ENCODE measurements at regions not wholly inside any gene's neighbourhood (a gene's known extent, or its start where the extent isn't known, plus 50 kb on each side); places are given as distances from the start of the nearest gene placed in this dataset.

DNA sequence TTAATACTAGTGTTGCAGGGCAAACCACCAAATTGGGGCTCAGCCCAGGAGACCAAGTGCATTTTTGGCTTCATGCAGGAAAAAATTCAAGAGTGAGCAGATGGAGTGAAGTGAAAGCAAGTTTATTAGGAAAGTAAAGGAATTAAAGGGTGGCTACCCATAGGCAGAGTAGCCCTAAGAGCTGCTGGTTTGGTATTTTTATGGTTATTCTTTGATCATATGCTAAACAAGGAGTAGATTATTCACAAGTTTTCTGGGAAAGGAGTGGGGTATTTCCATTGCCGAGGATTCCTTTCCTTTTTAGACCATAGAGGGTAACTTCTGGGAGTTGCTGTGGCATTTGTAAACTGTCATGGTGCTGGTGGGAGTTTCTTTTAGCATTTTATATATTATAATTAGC is 459.0 kb downstream of the KLF5 start:
- no peak overlapping the region for H3K9ac ChIP-seq (ENCODE audit: low read depth, low read length)
- no peaks in the 10 kb centered on the region for H3K4me1 ChIP-seq (ENCODE audit: control insufficient read depth, insufficient read depth, low read length)
- no peak overlapping the region for H3K4me2 ChIP-seq (ENCODE audit: low read length)
- no peak overlapping the region for H3K4me3 ChIP-seq (ENCODE audit: low read length)
- no peaks in the 10 kb centered on the region for H3K9me3 ChIP-seq (replicated peaks; ENCODE audit: low read length)
- no peaks in the 10 kb centered on the region for H3K36me3 ChIP-seq (ENCODE audit: insufficient read depth, low read length)
- H3K27me3 ChIP-seq (ENCODE audit: control insufficient read depth, insufficient read depth, low read length), result no peaks in the 10 kb centered on the region

DNA sequence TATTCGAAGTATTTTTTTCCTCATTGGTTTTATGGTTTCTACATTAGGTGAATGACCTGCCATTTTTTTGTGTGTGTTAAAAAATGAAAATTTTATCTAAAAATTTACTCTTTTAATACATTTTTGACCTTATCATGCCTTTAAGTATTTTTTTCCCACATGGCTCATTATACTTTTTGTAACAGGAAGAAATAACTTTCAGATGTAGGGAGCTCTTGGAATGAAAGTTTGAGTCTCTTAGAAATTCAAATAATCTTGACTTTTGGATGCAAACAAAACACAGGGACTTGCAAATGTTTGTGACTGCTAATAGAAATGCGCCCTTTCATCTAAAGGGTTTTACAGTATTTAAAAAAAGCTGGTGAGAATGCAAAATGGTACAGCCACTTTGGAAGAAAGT is 457.9 kb downstream of the KLF5 start:
- Histone ChIP-seq H3K36me3 (ENCODE audit: insufficient read depth, low read length) (no peaks in the 10 kb centered on the region), H3K9me3 (replicated peaks; ENCODE audit: low read length) (no peaks in the 10 kb centered on the region), H3K27me3 (ENCODE audit: control insufficient read depth, insufficient read depth, low read length) (no peaks in the 10 kb centered on the region), H3K4me1 (ENCODE audit: control insufficient read depth, insufficient read depth, low read length) (no peaks in the 10 kb centered on the region), H3K4me3 (ENCODE audit: low read length) (no peak overlapping the region), H3K9ac (ENCODE audit: low read depth, low read length) (no peak overlapping the region), H3K4me2 (ENCODE audit: low read length) (no peak overlapping the region)

GRCh38 chr13:73514208-73514607 is 455.4 kb downstream of the KLF5 start:
- Histone ChIP-seq H3K9me3 (replicated peaks; ENCODE audit: low read length) (no peaks in the 10 kb centered on the region), H3K27me3 (ENCODE audit: control insufficient read depth, insufficient read depth, low read length) (no peaks in the 10 kb centered on the region), H3K36me3 (ENCODE audit: insufficient read depth, low read length) (no peaks in the 10 kb centered on the region), H3K4me2 (ENCODE audit: low read length) (no peak overlapping the region), H3K4me1 (ENCODE audit: control insufficient read depth, insufficient read depth, low read length) (no peaks in the 10 kb centered on the region), H3K4me3 (ENCODE audit: low read length) (no peak overlapping the region), H3K9ac (ENCODE audit: low read depth, low read length) (no peak overlapping the region)

GRCh38 chr13:73513751-73514150 is 454.9 kb downstream of the KLF5 start:
- H3K4me3 ChIP-seq (ENCODE audit: low read length), result no peak overlapping the region
- no peaks in the 10 kb centered on the region for H3K27me3 ChIP-seq (ENCODE audit: control insufficient read depth, insufficient read depth, low read length)
- no peak overlapping the region for H3K9ac ChIP-seq (ENCODE audit: low read depth, low read length)
- no peaks in the 10 kb centered on the region for H3K36me3 ChIP-seq (ENCODE audit: insufficient read depth, low read length)
- H3K9me3 ChIP-seq (replicated peaks; ENCODE audit: low read length), result no peaks in the 10 kb centered on the region
- no peaks in the 10 kb centered on the region for H3K4me1 ChIP-seq (ENCODE audit: control insufficient read depth, insufficient read depth, low read length)
- H3K4me2 ChIP-seq (ENCODE audit: low read length), result no peak overlapping the region

DNA sequence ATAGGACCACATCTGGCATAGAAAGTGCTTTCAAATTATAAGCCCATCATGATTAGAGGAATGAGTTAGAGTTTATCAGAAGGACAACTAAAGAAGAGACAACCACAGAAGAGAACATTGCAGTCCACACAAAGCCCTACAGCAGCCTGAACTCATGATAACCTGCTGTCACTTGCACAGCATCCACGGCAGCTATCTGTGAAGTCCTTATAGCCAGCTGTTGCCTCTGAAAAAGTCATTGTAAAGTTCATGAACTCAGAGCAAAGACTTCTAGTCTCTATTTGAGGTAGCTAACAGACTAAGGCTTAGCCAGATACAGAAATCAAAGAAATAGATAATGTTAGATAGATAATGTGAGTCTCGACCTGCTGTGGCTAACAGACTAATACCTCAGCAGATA is 450.0 kb downstream of the KLF5 start:
- no peak overlapping the region for H3K4me2 ChIP-seq (ENCODE audit: low read length)
- no peaks in the 10 kb centered on the region for H3K4me1 ChIP-seq (ENCODE audit: control insufficient read depth, insufficient read depth, low read length)
- H3K36me3 ChIP-seq (ENCODE audit: insufficient read depth, low read length), result no peaks in the 10 kb centered on the region
- no peaks in the 10 kb centered on the region for H3K27me3 ChIP-seq (ENCODE audit: control insufficient read depth, insufficient read depth, low read length)
- H3K9ac ChIP-seq (ENCODE audit: low read depth, low read length), result no peak overlapping the region
- no peaks in the 10 kb centered on the region for H3K9me3 ChIP-seq (replicated peaks; ENCODE audit: low read length)
- H3K4me3 ChIP-seq (ENCODE audit: low read length), result no peak overlapping the region

- Histone ChIP-seq H3K9me3 (replicated peaks; ENCODE audit: low read length) (no peaks in the 10 kb centered on the region), H3K27me3 (ENCODE audit: control insufficient read depth, insufficient read depth, low read length) (no peaks in the 10 kb centered on the region), H3K36me3 (ENCODE audit: insufficient read depth, low read length) (no peaks in the 10 kb centered on the region), H3K4me3 (ENCODE audit: low read length) (no peak overlapping the region), H3K4me2 (ENCODE audit: low read length) (no peak overlapping the region), H3K9ac (ENCODE audit: low read depth, low read length) (no peak overlapping the region), H3K4me1 (ENCODE audit: control insufficient read depth, insufficient read depth, low read length) (no peaks in the 10 kb centered on the region)
Observed at GRCh38 chr13:73505376-73505890, 446.6 kb downstream of the KLF5 start.

- Histone ChIP-seq H3K9me3 (replicated peaks; ENCODE audit: low read length) (no peaks in the 10 kb centered on the region), H3K27me3 (ENCODE audit: control insufficient read depth, insufficient read depth, low read length) (no peaks in the 10 kb centered on the region), H3K4me3 (ENCODE audit: low read length) (no peak overlapping the region)
Observed at GRCh38 chr13:73499695-73500094, 440.9 kb downstream of the KLF5 start.

DNA sequence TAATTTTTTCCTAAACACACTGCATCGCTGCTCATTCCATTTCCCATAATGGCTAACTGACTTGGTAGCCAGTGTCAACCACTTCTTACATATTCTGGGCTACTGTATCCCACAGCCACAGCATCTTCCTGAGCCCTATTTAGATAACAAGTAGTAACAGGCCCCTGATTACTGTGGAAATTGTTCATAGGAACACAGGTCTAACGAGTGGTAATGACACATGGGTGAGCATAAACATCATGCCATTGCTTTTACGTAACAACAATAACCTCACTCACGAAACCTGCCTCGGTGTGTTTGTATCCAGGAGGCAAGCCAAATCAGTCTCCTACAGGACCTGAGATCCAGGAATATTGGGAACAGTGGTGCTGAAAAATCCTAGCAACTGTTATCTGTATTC is 438.6 kb downstream of the KLF5 start:
- H3K4me3 ChIP-seq (ENCODE audit: low read length), result no peak overlapping the region
- H3K36me3 ChIP-seq (ENCODE audit: insufficient read depth, low read length), result no peaks in the 10 kb centered on the region

More at GRCh38 chr13:73499695-73500094, 440.9 kb downstream of the KLF5 start:
- H3K4me2 ChIP-seq (ENCODE audit: low read length), result no peak overlapping the region
- H3K4me1 ChIP-seq (ENCODE audit: control insufficient read depth, insufficient read depth, low read length), result peaks cover 2% of the 10 kb centered on the region
- no peak overlapping the region for H3K9ac ChIP-seq (ENCODE audit: low read depth, low read length)
- no peaks in the 10 kb centered on the region for H3K36me3 ChIP-seq (ENCODE audit: insufficient read depth, low read length)

DNA sequence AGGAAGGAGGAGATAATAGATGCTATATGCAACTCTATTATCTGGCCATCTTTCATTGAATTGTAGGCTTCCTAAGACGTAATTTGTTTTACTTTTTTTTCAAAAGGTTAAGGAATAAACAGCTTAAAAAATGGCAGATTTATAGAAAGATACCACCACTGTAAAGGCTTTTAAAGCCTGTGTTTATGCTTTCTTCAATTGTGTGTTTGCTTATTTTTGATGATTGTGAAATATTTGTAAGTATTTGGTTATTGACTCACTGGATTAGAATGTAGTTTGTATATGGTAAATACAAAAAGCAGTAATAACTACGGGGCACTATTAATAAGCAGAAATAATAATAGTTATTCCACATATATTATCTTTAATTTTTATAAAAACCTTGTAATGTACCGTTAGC is 437.9 kb downstream of the KLF5 start:
- Histone ChIP-seq H3K4me1 (ENCODE audit: control insufficient read depth, insufficient read depth, low read length) (peaks cover 15% of the 10 kb centered on the region), H3K9me3 (replicated peaks; ENCODE audit: low read length) (no peaks in the 10 kb centered on the region), H3K9ac (ENCODE audit: low read depth, low read length) (no peak overlapping the region), H3K4me3 (ENCODE audit: low read length) (no peak overlapping the region), H3K36me3 (ENCODE audit: insufficient read depth, low read length) (no peaks in the 10 kb centered on the region), H3K4me2 (ENCODE audit: low read length) (no peak overlapping the region), H3K27me3 (ENCODE audit: control insufficient read depth, insufficient read depth, low read length) (no peaks in the 10 kb centered on the region)

More for the DNA sequence above, 438.6 kb downstream of the KLF5 start:
- Histone ChIP-seq H3K9ac (ENCODE audit: low read depth, low read length) (no peak overlapping the region), H3K4me2 (ENCODE audit: low read length) (no peak overlapping the region), H3K4me1 (ENCODE audit: control insufficient read depth, insufficient read depth, low read length) (peaks cover 12% of the 10 kb centered on the region), H3K27me3 (ENCODE audit: control insufficient read depth, insufficient read depth, low read length) (no peaks in the 10 kb centered on the region), H3K9me3 (replicated peaks; ENCODE audit: low read length) (no peaks in the 10 kb centered on the region)

DNA sequence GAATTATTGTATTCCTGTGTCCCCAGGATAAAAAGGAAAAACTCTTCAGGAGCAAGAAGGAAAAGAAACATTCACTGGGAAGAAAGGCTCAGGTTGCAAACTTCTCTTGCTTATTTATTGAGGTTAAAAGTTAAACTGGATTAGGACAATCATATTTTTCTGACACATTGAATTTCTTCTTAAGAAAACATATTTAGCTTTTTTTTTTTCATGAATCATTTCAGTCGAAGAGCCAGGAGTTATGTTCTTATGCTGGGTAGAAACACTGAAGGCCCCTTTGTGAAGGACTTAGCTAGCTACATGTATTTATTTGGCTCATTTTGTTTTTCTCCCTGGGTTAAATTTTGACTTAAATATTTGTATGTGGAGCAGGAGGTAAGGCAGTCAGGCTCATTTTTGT is 434.0 kb downstream of the KLF5 start:
- Histone ChIP-seq H3K4me3 (ENCODE audit: low read length) (no peak overlapping the region), H3K36me3 (ENCODE audit: insufficient read depth, low read length) (no peaks in the 10 kb centered on the region), H3K4me2 (ENCODE audit: low read length) (peak overlapping the region; percentile 41), H3K9me3 (replicated peaks; ENCODE audit: low read length) (no peaks in the 10 kb centered on the region), H3K4me1 (ENCODE audit: control insufficient read depth, insufficient read depth, low read length) (peaks cover 15% of the 10 kb centered on the region), H3K27me3 (ENCODE audit: control insufficient read depth, insufficient read depth, low read length) (no peaks in the 10 kb centered on the region), H3K9ac (ENCODE audit: low read depth, low read length) (no peak overlapping the region)

- no peaks in the 10 kb centered on the region for H3K36me3 ChIP-seq (ENCODE audit: insufficient read depth, low read length)
- no peak overlapping the region for H3K9ac ChIP-seq (ENCODE audit: low read depth, low read length)
- no peaks in the 10 kb centered on the region for H3K27me3 ChIP-seq (ENCODE audit: control insufficient read depth, insufficient read depth, low read length)
- no peaks in the 10 kb centered on the region for H3K9me3 ChIP-seq (replicated peaks; ENCODE audit: low read length)
- H3K4me1 ChIP-seq (ENCODE audit: control insufficient read depth, insufficient read depth, low read length), result no peaks in the 10 kb centered on the region
- no peak overlapping the region for H3K4me3 ChIP-seq (ENCODE audit: low read length)
- no peak overlapping the region for H3K4me2 ChIP-seq (ENCODE audit: low read length)
Observed at GRCh38 chr13:73482556-73482955, 423.8 kb downstream of the KLF5 start.

GRCh38 chr13:73481886-73482445 is 423.2 kb downstream of the KLF5 start:
- H3K4me2 ChIP-seq (ENCODE audit: low read length), result no peak overlapping the region

More at GRCh38 chr13:73481886-73482445, 423.2 kb downstream of the KLF5 start:
- Histone ChIP-seq H3K27me3 (ENCODE audit: control insufficient read depth, insufficient read depth, low read length) (no peaks in the 10 kb centered on the region), H3K9me3 (replicated peaks; ENCODE audit: low read length) (no peaks in the 10 kb centered on the region), H3K36me3 (ENCODE audit: insufficient read depth, low read length) (no peaks in the 10 kb centered on the region), H3K4me3 (ENCODE audit: low read length) (no peak overlapping the region), H3K9ac (ENCODE audit: low read depth, low read length) (no peak overlapping the region), H3K4me1 (ENCODE audit: control insufficient read depth, insufficient read depth, low read length) (no peaks in the 10 kb centered on the region)

Measured in skeletal muscle satellite cell (primary cell).